ENCODE measurements at regions not wholly inside any gene's neighbourhood (a gene's known extent, or its start where the extent isn't known, plus 50 kb on each side); places are given as distances from the start of the nearest gene placed in this dataset.

DNA sequence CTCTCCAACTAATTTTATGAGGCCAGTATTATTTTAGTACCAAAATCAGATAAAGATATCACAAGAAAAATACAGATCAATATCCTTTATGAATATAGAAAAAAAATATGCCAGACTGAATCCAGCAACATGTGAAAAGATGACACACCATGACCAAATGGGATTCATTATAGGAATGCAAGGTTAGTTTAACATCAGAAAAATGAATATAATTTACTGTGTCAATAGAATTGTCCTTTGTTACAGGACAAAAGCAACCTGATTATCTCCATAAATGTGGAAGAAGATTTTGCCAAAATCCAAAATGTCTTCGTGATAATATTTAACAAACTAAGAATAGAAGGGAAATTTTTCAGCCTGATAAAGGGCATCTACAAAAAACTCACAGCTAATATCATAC, 66.4 kb upstream of the DAB2 start:
- ChIA-PET CTCF (no interaction called here), POLR2A (no interaction called here)
- no peak overlapping the region for H3K4me3 ChIP-seq (ENCODE audit: low read depth, low read length)
- DNase-seq (ENCODE audit: low read depth, low spot score), result no peak
- TF ChIP-seq, protein P1, sequence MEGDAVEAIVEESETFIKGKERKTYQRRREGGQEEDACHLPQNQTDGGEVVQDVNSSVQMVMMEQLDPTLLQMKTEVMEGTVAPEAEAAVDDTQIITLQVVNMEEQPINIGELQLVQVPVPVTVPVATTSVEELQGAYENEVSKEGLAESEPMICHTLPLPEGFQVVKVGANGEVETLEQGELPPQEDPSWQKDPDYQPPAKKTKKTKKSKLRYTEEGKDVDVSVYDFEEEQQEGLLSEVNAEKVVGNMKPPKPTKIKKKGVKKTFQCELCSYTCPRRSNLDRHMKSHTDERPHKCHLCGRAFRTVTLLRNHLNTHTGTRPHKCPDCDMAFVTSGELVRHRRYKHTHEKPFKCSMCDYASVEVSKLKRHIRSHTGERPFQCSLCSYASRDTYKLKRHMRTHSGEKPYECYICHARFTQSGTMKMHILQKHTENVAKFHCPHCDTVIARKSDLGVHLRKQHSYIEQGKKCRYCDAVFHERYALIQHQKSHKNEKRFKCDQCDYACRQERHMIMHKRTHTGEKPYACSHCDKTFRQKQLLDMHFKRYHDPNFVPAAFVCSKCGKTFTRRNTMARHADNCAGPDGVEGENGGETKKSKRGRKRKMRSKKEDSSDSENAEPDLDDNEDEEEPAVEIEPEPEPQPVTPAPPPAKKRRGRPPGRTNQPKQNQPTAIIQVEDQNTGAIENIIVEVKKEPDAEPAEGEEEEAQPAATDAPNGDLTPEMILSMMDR (IDR thresholded peaks at IDR 0.05; ENCODE audit: insufficient read depth, low read length, missing control alignments), result no peak

DNA sequence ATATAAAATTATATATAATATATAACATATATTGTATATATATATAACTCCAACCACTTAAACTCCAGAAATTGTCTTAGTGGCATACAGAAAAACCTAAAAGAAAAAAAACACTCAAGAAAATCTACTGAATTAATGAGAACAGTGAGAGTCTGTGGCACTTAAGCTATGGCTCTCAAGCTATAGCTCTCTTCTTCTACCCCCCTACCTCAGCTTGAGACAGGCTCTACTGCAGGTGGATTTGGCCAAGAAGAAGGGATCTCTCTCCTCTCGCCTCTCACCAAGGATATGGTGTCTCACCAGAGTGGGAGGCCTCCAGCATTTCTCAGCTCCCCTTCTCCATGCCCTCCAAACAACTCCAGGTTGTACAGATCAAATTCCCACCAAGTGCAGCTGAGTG, 64.5 kb upstream of the DAB2 start:
- H3K4me3 ChIP-seq (ENCODE audit: low read depth, low read length), result no peak overlapping the region
- TF ChIP-seq, protein P1 (IDR thresholded peaks at IDR 0.05; ENCODE audit: insufficient read depth, low read length, missing control alignments), result no peak
- no peak for DNase-seq (ENCODE audit: low read depth, low spot score)
- ChIA-PET POLR2A (no interaction called here), CTCF (no interaction called here)

DNA sequence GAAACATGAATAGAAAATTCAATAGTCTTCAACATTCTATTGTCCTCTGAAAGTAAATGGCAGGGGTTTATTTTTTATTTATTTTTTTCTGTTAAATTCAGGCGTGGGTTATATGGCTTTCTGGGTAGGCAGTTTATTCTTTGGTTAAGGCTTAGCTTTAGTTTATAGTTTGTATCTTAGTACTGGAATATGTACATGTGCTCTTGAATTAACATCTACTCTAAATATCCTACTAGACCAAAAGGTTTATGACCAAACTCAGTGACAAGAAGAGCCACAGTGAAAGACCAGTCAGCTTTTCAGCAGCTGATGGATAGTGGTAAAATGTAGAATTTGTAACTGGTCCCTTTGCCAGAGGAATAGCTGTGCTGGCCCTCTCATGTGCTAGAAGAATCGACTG, 62.0 kb upstream of the DAB2 start:
- POLR2A ChIA-PET, result no interaction called here
- DNase-seq (ENCODE audit: low read depth, low spot score), result no peak
- H3K4me3 ChIP-seq (ENCODE audit: low read depth, low read length), result no peak overlapping the region
- TF ChIP-seq, protein P1 (IDR thresholded peaks at IDR 0.05; ENCODE audit: insufficient read depth, low read length, missing control alignments), result no peak
- CTCF ChIA-PET, result no interaction called here

DNA sequence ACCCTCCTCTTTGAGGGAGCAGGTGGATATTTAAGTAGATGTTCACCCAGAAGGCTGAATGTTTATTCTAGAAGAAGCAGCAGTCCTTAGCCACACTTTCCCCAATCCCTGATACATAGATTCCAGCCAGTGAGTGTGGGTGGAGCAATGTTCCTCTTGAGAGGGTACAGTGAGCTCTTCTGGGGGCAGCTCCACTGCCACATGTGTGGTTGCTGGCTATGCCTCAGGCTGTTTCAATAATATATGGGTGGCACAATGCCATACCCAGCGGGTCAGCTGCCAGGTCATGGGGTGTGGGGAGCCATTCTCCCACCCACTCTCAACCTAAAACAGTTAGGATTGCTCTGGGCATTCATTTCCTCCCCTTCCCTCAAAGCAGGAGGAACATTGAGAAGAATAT, 61.6 kb upstream of the DAB2 start:
- ChIA-PET CTCF (no interaction called here), POLR2A (no interaction called here)
- DNase-seq (ENCODE audit: low read depth, low spot score), result no peak
- TF ChIP-seq, protein P1 (IDR thresholded peaks at IDR 0.05; ENCODE audit: insufficient read depth, low read length, missing control alignments), result no peak
- no peak overlapping the region for H3K4me3 ChIP-seq (ENCODE audit: low read depth, low read length)

DNA sequence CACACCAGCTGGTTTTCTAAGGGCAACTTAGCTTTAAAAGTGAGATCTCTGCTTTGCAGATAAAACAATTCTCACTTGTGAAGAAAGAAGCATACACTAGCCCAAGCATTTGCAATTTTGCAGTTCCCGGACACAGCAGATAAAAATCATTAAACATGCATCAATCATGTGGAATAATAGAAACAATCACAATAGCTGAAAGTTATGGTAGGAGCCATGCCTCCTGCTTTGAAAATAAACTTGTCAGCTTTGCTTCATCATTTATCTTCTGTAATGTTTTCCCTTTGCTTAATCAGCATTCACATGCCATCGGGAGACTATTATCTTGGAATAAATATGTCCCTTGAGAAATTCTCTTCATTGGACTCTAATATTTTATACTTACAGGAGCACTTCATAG, 60.3 kb upstream of the DAB2 start:
- CTCF ChIA-PET, result interaction anchor here (1.2 kb wide), 1 partner anchor 9 kb away, joined by 5 read pairs; no protein-coding TSS in a partner anchor
- TF ChIP-seq, protein P1 (IDR thresholded peaks at IDR 0.05; ENCODE audit: insufficient read depth, low read length, missing control alignments), result no peak
- POLR2A ChIA-PET, result interaction anchor here (0.6 kb wide), 1 partner anchor 60 kb away, joined by 3 read pairs; the partner anchor contains the start of gene DAB2

DNA sequence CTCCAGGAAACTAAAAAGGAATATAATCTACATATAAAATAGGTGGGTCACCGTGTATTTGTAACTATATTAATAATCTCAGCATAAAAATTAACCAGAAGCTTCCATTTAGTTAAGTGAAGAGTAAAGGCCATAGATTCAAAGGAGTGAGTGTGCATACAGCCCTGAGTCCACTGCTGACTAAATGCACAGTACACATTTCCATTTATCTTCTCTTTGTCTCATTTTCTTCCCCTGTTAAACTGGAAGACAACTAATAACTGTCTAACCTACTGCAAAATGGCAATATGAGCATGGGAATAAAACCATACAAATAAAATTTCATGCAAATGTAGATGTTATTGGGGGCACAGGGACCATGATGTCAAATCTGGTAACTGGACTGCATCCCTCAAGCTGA, 59.9 kb upstream of the DAB2 start:
- POLR2A ChIA-PET, result interaction anchor here (0.6 kb wide), 1 partner anchor 60 kb away, joined by 3 read pairs; the partner anchor contains the start of gene DAB2
- DNase-seq (ENCODE audit: low read depth, low spot score), result no peak
- H3K4me3 ChIP-seq (ENCODE audit: low read depth, low read length), result no peak overlapping the region
- CTCF ChIA-PET, result interaction anchor here (1.2 kb wide), 1 partner anchor 8 kb away, joined by 5 read pairs; no protein-coding TSS in a partner anchor
- TF ChIP-seq, protein P1 (IDR thresholded peaks at IDR 0.05; ENCODE audit: insufficient read depth, low read length, missing control alignments), result no peak

More for the DNA sequence above, 60.3 kb upstream of the DAB2 start:
- no peak overlapping the region for H3K4me3 ChIP-seq (ENCODE audit: low read depth, low read length)
- no peak for DNase-seq (ENCODE audit: low read depth, low spot score)
